IMR-90 (cell line): ENCODE measurements at regions not wholly inside any gene's neighbourhood (a gene's known extent, or its start where the extent isn't known, plus 50 kb on each side); places are given as distances from the start of the nearest gene placed in this dataset.

Source experiments
- ATAC-seq: fragments of 200-7000 bp; cut with Tn5 transposase; 2 replicates; pipeline ENCODE4 v1.9.1; 2020; ENCODE audit warnings: low read depth, mild to moderate bottlenecking, moderate library complexity
- BruUV-seq: library from RNA; stranded (reverse); fragments of 400-500 nt; replicated peaks from 2 replicates; lab custom pipeline; 2021; lab: Mats Ljungman, UMichigan
- CTCF ChIA-PET: fragments of 300-600 bp; formaldehyde crosslinking; extraction: SDS; loops from one replicate; lab custom pipeline; 2021; ENCODE audit warnings: antibody characterized with exemption; lab: Yijun Ruan, JAX
- POLR2A ChIA-PET: fragments of 300-600 bp; sonication (Branson Sonifier 250); formaldehyde crosslinking; loops from one replicate; lab custom pipeline; 2022; ENCODE audit warnings: antibody characterized with exemption; ENCODE audit not compliant: unreplicated experiment; lab: Charles Lee
- DNase-seq: peaks from one replicate; pipeline ENCODE4 v3.0.0; 2013
- H2AFZ ChIP-seq: replicated peaks from 2 replicates; pipeline ENCODE3; 2013; ENCODE audit warnings: low read length, mild to moderate bottlenecking; ENCODE audit not compliant: poor library complexity
- H2AK5ac ChIP-seq: 2 replicates; pipeline ENCODE4 v1.6.1; 2013; ENCODE audit warnings: low read depth, low read length, inconsistent platforms
- H2AK9ac ChIP-seq: replicated peaks from 2 replicates; pipeline ENCODE3; 2013; ENCODE audit warnings: mild to moderate bottlenecking, low read depth, low read length, moderate library complexity; ENCODE audit not compliant: poor library complexity
- H2BK120ac ChIP-seq: 2 replicates; pipeline ENCODE4 v1.6.1; 2013; ENCODE audit warnings: low read depth, low read length, inconsistent platforms
- H2BK15ac ChIP-seq: 3 replicates; pipeline ENCODE4 v1.6.1; 2013; ENCODE audit warnings: low read depth, low read length, inconsistent platforms
- H2BK20ac ChIP-seq: 2 replicates; pipeline ENCODE4 v1.6.1; 2013; ENCODE audit warnings: low read depth, mild to moderate bottlenecking, inconsistent platforms, low read length, moderate library complexity
- H2BK5ac ChIP-seq: 2 replicates; pipeline ENCODE4 v1.6.1; 2013; ENCODE audit warnings: mild to moderate bottlenecking, low read depth, low read length, inconsistent platforms; ENCODE audit not compliant: poor library complexity, severe bottlenecking
- H3K14ac ChIP-seq: replicated peaks from 2 replicates; pipeline ENCODE4 v1.6.1; 2013; ENCODE audit warnings: low read depth, low read length, inconsistent platforms
- H3K18ac ChIP-seq: 2 replicates; pipeline ENCODE4 v1.6.1; 2013; ENCODE audit warnings: low read depth, low read length, control low read depth
- H3K23ac ChIP-seq: 2 replicates; pipeline ENCODE4 v1.6.1; 2013; ENCODE audit warnings: low read depth, low read length, inconsistent platforms
- H3K27ac ChIP-seq: 2 replicates; pipeline ENCODE4 v1.5.1; 2013; ENCODE audit warnings: mild to moderate bottlenecking, control low read depth, low read length; ENCODE audit not compliant: insufficient read depth
- H3K27me3 ChIP-seq: 2 replicates; pipeline ENCODE4 v1.6.1; 2013; ENCODE audit warnings: low read length; ENCODE audit not compliant: control insufficient read depth, insufficient read depth
- H3K36me3 ChIP-seq: 2 replicates; pipeline ENCODE4 v1.6.1; 2013; ENCODE audit warnings: low read length, mixed read lengths; ENCODE audit not compliant: control insufficient read depth, insufficient read depth
- H3K4ac ChIP-seq: 2 replicates; pipeline ENCODE4 v1.6.1; 2013; ENCODE audit warnings: low read depth, low read length, inconsistent platforms
- H3K4me1 ChIP-seq: 2 replicates; pipeline ENCODE4 v1.6.1; 2013; ENCODE audit warnings: low read length, mixed read lengths; ENCODE audit not compliant: control insufficient read depth, insufficient read depth
- H3K4me2 ChIP-seq: 2 replicates; pipeline ENCODE4 v1.6.1; 2013; ENCODE audit warnings: low read depth, mild to moderate bottlenecking, control low read depth, low read length, moderate library complexity
- H3K4me3 ChIP-seq: 2 replicates; pipeline ENCODE4 v1.5.1; 2013; ENCODE audit warnings: low read depth, mild to moderate bottlenecking, control low read depth, low read length, moderate library complexity; ENCODE audit not compliant: insufficient read depth
- H3K56ac ChIP-seq: 2 replicates; pipeline ENCODE4 v1.6.1; 2013; ENCODE audit warnings: low read length, inconsistent platforms; ENCODE audit not compliant: insufficient read depth; ENCODE audit errors: extremely low read depth
- H3K79me1 ChIP-seq, 2 experiments: 2 replicates each; pipeline ENCODE4 v1.6.1; 2013; ENCODE audit warnings: low read length in 2 of 2, inconsistent platforms in 1 of 2, low read depth in 1 of 2
- H3K9ac ChIP-seq: 2 replicates; pipeline ENCODE4 v1.6.1; 2013; ENCODE audit warnings: low read depth, low read length, control low read depth
- H3K9me1 ChIP-seq: 2 replicates; pipeline ENCODE4 v1.6.1; 2013; ENCODE audit warnings: low read length, inconsistent platforms; ENCODE audit not compliant: insufficient read depth
- H3K9me3 ChIP-seq: 2 replicates; pipeline ENCODE4 v1.6.1; 2013; ENCODE audit warnings: low read length; ENCODE audit not compliant: control insufficient read depth, insufficient read depth
- H4K20me1 ChIP-seq: 2 replicates; pipeline ENCODE4 v1.6.1; 2013; ENCODE audit warnings: low read length, inconsistent platforms; ENCODE audit not compliant: insufficient read depth
- H4K5ac ChIP-seq: 2 replicates; pipeline ENCODE4 v1.6.1; 2013; ENCODE audit warnings: mild to moderate bottlenecking, low read depth, low read length, control low read depth
- H4K8ac ChIP-seq, 2 experiments: 2 replicates each; pipeline ENCODE4 v1.6.1; 2013; ENCODE audit warnings: low read depth in 2 of 2, low read length in 2 of 2, control low read depth in 1 of 2, inconsistent platforms in 1 of 2
- H4K91ac ChIP-seq: 2 replicates; pipeline ENCODE4 v1.6.1; 2013; ENCODE audit warnings: low read depth, low read length, inconsistent platforms; ENCODE audit not compliant: insufficient read depth
- CEBPB ChIP-seq: IDR thresholded peaks from 2 replicates; pipeline ENCODE4 v1.6.1; 2012; ENCODE audit warnings: low read depth, low read length, improper control_type of control experiment
- CHD1 ChIP-seq: IDR thresholded peaks from 2 replicates; pipeline ENCODE4 v1.6.1; 2012; ENCODE audit warnings: low read depth, low read length, improper control_type of control experiment
- ELK1 ChIP-seq: fragments of 150-350 bp; IDR thresholded peaks from 2 replicates; pipeline ENCODE4 v1.6.1; 2016; ENCODE audit warnings: low read depth, mild to moderate bottlenecking, low read length, moderate library complexity, borderline replicate concordance
- MAFK ChIP-seq: IDR thresholded peaks from 2 replicates; pipeline ENCODE4 v1.6.1; 2012; ENCODE audit warnings: low read depth, low read length, improper control_type of control experiment
- MAZ ChIP-seq: IDR thresholded peaks from 2 replicates; pipeline ENCODE4 v1.6.1; 2012; ENCODE audit warnings: low read depth, mild to moderate bottlenecking, low read length, improper control_type of control experiment, moderate library complexity, borderline replicate concordance
- POLR2A ChIP-seq: IDR thresholded peaks from 2 replicates; pipeline ENCODE4 v1.6.1; 2012; ENCODE audit warnings: mild to moderate bottlenecking, low read depth, low read length
- RCOR1 ChIP-seq: IDR thresholded peaks from 2 replicates; pipeline ENCODE4 v1.6.1; 2012; ENCODE audit warnings: mild to moderate bottlenecking, low read length, improper control_type of control experiment; ENCODE audit not compliant: insufficient replicate concordance
- RFX5 ChIP-seq: IDR thresholded peaks from 2 replicates; pipeline ENCODE4 v1.8.0; 2012; ENCODE audit warnings: low read depth, mild to moderate bottlenecking, low read length, moderate library complexity
- SMC3 ChIP-seq: fragments of 150-350 bp; IDR thresholded peaks from 2 replicates; pipeline ENCODE4 v1.6.1; 2016; ENCODE audit warnings: low read depth, mild to moderate bottlenecking, antibody characterized with exemption, low read length, moderate library complexity
- USF2 ChIP-seq: fragments of 150-350 bp; IDR thresholded peaks from 2 replicates; pipeline ENCODE4 v1.6.1; 2017; ENCODE audit warnings: mild to moderate bottlenecking, antibody characterized with exemption, low read length, low read depth
- WGBS, 2 experiments: methylation state at CpG; one replicate each; pipeline versions ENCODE4 v1.1.5 to v1.1.7; 2013; ENCODE audit warnings: missing lambda C conversion rate in 2 of 2; ENCODE audit not compliant: insufficient read length in 1 of 2; ENCODE audit errors: extremely low coverage in 2 of 2; 5-methylcytosine and 5-hydroxymethylcytosine counted together
- dilution Hi-C: fragments of 300-500 bp; cut with HindIII; formaldehyde crosslinking; loops from one replicate; pipeline ENCODE4 v1.14.3; 2018; ENCODE audit warnings: low sequenced_read_pairs; ENCODE audit not compliant: unreplicated experiment
- in situ Hi-C: fragments of 300-500 bp; cut with MboI; formaldehyde crosslinking; loops from 3 replicates; pipeline ENCODE4 v1.14.3; 2019; ENCODE audit warnings: low sequenced_read_pairs, inconsistent platforms, mixed read lengths
- intact Hi-C: fragments of 100-400 bp; cut with micrococcal nuclease; formaldehyde crosslinking; loops from 2 replicates; pipeline ENCODE4 v1.10.0; 2022

- DNase-seq (no peak), ATAC-seq (no peak)
- ChIA-PET CTCF (no interaction called here), POLR2A (no interaction called here)
- no peak overlapping the region for H3K4me3 ChIP-seq
- no peak overlapping the region for H2BK20ac ChIP-seq
- no TSS peak for BruUV-seq
- H3K9me1 ChIP-seq, result 0 out of 2 replicates have a peak, but pooled peaks cover 3% of the 10 kb centered on the region
- no peak overlapping the region for H3K18ac ChIP-seq
- no peak for TF ChIP-seq MAFK
- no peak for TF ChIP-seq RCOR1
- no peak for TF ChIP-seq ELK1
- no peak for TF ChIP-seq USF2
- no peak for TF ChIP-seq SMC3
- no peak for TF ChIP-seq CHD1
- no peak for TF ChIP-seq RFX5
- no peak for TF ChIP-seq POLR2A
- no peak for TF ChIP-seq MAZ
- no peak for TF ChIP-seq CEBPB
- no peak overlapping the region for H2AK9ac ChIP-seq
- no peak overlapping the region for H3K9ac ChIP-seq
- no peak overlapping the region for H4K5ac ChIP-seq
- no peak overlapping the region for H3K4me2 ChIP-seq
- in situ Hi-C loops (no loop called here), intact Hi-C loops (no loop called here), dilution Hi-C loops (no loop called here)
- H3K14ac ChIP-seq, result no peak overlapping the region
- H2AK5ac ChIP-seq, result no peak overlapping the region
- no peak overlapping the region for H2BK15ac ChIP-seq
- H3K27me3 ChIP-seq, result no peaks in the 10 kb centered on the region
- H3K9me3 ChIP-seq, result no peaks in the 10 kb centered on the region
- H3K23ac ChIP-seq, result no peak overlapping the region
- no peak overlapping the region for H3K4ac ChIP-seq
- peaks cover 30% of the 10 kb centered on the region for H3K36me3 ChIP-seq
- no peak overlapping the region for H3K56ac ChIP-seq
- no peak overlapping the region for H2BK5ac ChIP-seq
- H4K20me1 ChIP-seq, result peaks cover 62% of the 10 kb centered on the region
- H4K8ac ChIP-seq, result no peak overlapping the region
- no peak overlapping the region for H3K27ac ChIP-seq
- WGBS, 2 experiments, result 97% methylated on average over 4 of the region's 15 CpGs; no CpG with 5 or more reads in 1 of the 2 experiments
- no peak overlapping the region for H2AFZ ChIP-seq
- no peak overlapping the region for H4K91ac ChIP-seq
- peaks cover 26 to 50% of the 10 kb centered on the region in 2 experiments for H3K79me1 ChIP-seq
- no peak overlapping the region for H2BK120ac ChIP-seq
- H3K4me1 ChIP-seq, result peaks cover 3% of the 10 kb centered on the region; the same call in 1 of the 2 replicates
Measured at GRCh38 chr19:5285955-5286354, 54.7 kb downstream of the PTPRS start.
